H1 (cell line): ENCODE measurements at regions not wholly inside any gene's neighbourhood (a gene's known extent, or its start where the extent isn't known, plus 50 kb on each side); places are given as distances from the start of the nearest gene placed in this dataset.

Source experiments
- CHD1 ChIP-seq: IDR thresholded peaks from 2 replicates; pipeline ENCODE4 v1.6.1; 2012; ENCODE audit warnings: low read depth, low read length, improper control_type of control experiment
- EGR1 ChIP-seq: IDR thresholded peaks from 2 replicates; pipeline ENCODE4 v1.6.1; 2011; ENCODE audit warnings: low read depth, low read length, borderline replicate concordance
- NRF1 ChIP-seq: IDR thresholded peaks from 2 replicates; pipeline ENCODE4 v1.6.1; 2011; ENCODE audit warnings: mild to moderate bottlenecking, low read depth, low read length, improper control_type of control experiment
- POLR2AphosphoS5 ChIP-seq: IDR thresholded peaks from 2 replicates; pipeline ENCODE4 v1.6.1; 2011; ENCODE audit warnings: low read depth, low read length
- RBBP5 ChIP-seq: IDR thresholded peaks from 2 replicates; pipeline ENCODE4 v1.7.1; 2012; ENCODE audit warnings: low read depth, mild to moderate bottlenecking, inconsistent platforms, low read length, moderate library complexity, borderline replicate concordance
- RXRA ChIP-seq: IDR thresholded peaks from 2 replicates; pipeline ENCODE4 v1.6.1; 2011; ENCODE audit warnings: low read depth, mild to moderate bottlenecking, low read length, moderate library complexity; ENCODE audit not compliant: insufficient read depth
- SP1 ChIP-seq: IDR thresholded peaks from 2 replicates; pipeline ENCODE4 v1.6.1; 2011; ENCODE audit warnings: low read depth, low read length

- TF ChIP-seq RXRA = no peak
- TF ChIP-seq EGR1 = no peak
- TF ChIP-seq CHD1 = no peak
- no peak for TF ChIP-seq RBBP5
- TF ChIP-seq SP1 = no peak
- no peak for TF ChIP-seq POLR2AphosphoS5
- no peak for TF ChIP-seq NRF1
Measured at GRCh38 chr21:28804089-28804670, 188.5 kb downstream of the LTN1 start (continued).
